HFF-Myc (cell line): ENCODE measurements at regions not wholly inside any gene's neighbourhood (a gene's known extent, or its start where the extent isn't known, plus 50 kb on each side); places are given as distances from the start of the nearest gene placed in this dataset.

Experiments
- DNase-seq: peaks from one replicate; pipeline ENCODE4 v3.0.0-alpha.2; 2011; ENCODE audit warnings: low read depth; ENCODE audit errors: extremely low read depth
- H3K4me3 ChIP-seq: replicated peaks from 2 replicates; pipeline ENCODE4 v1.5.1; 2011; ENCODE audit warnings: low read depth, mild to moderate bottlenecking, control low read depth, low read length
- CTCF ChIP-seq: IDR thresholded peaks from 2 replicates; pipeline ENCODE4 v1.5.1; 2012; ENCODE audit warnings: mild to moderate bottlenecking, low read depth, low read length, control low read depth; ENCODE audit errors: missing control alignments

- no peak for TF ChIP-seq CTCF
- H3K4me3 ChIP-seq: no peak overlapping the region
- no peak for DNase-seq
Observed at GRCh38 chr14:22384974-22385526, 204.0 kb downstream of the DAD1 start.

- TF ChIP-seq CTCF: no peak
- DNase-seq: no peak
Observed at GRCh38 chr14:22384167-22384549, 204.9 kb downstream of the DAD1 start.

GRCh38 chr14:22383515-22384166 is 205.4 kb downstream of the DAD1 start:
- no peak for DNase-seq
- no peak overlapping the region for H3K4me3 ChIP-seq
- TF ChIP-seq CTCF: no peak

More at GRCh38 chr14:22384167-22384549, 204.9 kb downstream of the DAD1 start:
- no peak overlapping the region for H3K4me3 ChIP-seq

- TF ChIP-seq CTCF: no peak
- no peak overlapping the region for H3K4me3 ChIP-seq
Observed at GRCh38 chr14:22382955-22383354, 206.1 kb downstream of the DAD1 start.

GRCh38 chr14:22382395-22382794 is 206.6 kb downstream of the DAD1 start:
- DNase-seq: no peak
- TF ChIP-seq CTCF: no peak
- no peak overlapping the region for H3K4me3 ChIP-seq

More at GRCh38 chr14:22382955-22383354, 206.1 kb downstream of the DAD1 start:
- DNase-seq: no peak

- H3K4me3 ChIP-seq: no peak overlapping the region
- DNase-seq: no peak
- TF ChIP-seq CTCF: no peak
Observed at GRCh38 chr14:22381766-22382165, 207.3 kb downstream of the DAD1 start.

GRCh38 chr14:22381408-22381760 is 207.6 kb downstream of the DAD1 start:
- no peak overlapping the region for H3K4me3 ChIP-seq
- TF ChIP-seq CTCF: no peak
- DNase-seq: no peak
